Duodenal mucosa (tissue), 2 donors: ENCODE measurements at regions not wholly inside any gene's neighbourhood (a gene's known extent, or its start where the extent isn't known, plus 50 kb on each side); places are given as distances from the start of the nearest gene placed in this dataset.

Source experiments
- H3K27ac ChIP-seq: one replicate; pipeline ENCODE4 v1.7.0; 2013; ENCODE audit warnings: low read depth, low read length
- H3K27me3 ChIP-seq, 2 donors: one replicate each; pipeline ENCODE4 v1.7.0; 2013; ENCODE audit warnings: low read length in 2 of 2, control low read depth in 1 of 2; ENCODE audit not compliant: insufficient read depth in 2 of 2, control insufficient read depth in 1 of 2
- H3K36me3 ChIP-seq, 2 donors: one replicate each; pipeline ENCODE4 v1.7.0; 2013; ENCODE audit warnings: low read length in 2 of 2, control low read depth in 1 of 2; ENCODE audit not compliant: insufficient read depth in 2 of 2, control insufficient read depth in 1 of 2
- H3K4me1 ChIP-seq, 2 donors: one replicate each; pipeline ENCODE4 v1.7.0; 2013; ENCODE audit warnings: low read length in 2 of 2, control low read depth in 1 of 2; ENCODE audit not compliant: insufficient read depth in 2 of 2, control insufficient read depth in 1 of 2
- H3K4me3 ChIP-seq, 2 donors: one replicate each; pipeline ENCODE4 v1.7.0; 2013; ENCODE audit warnings: low read length in 2 of 2, low read depth in 1 of 2
- H3K9ac ChIP-seq, 2 donors: one replicate each; pipeline ENCODE4 v1.7.0; 2013; ENCODE audit warnings: low read length in 2 of 2, low read depth in 1 of 2
- H3K9me3 ChIP-seq, 2 donors: one replicate each; pipeline ENCODE4 v1.7.0; 2013; ENCODE audit warnings: low read length in 2 of 2, control low read depth in 1 of 2; ENCODE audit not compliant: control insufficient read depth in 1 of 2

DNA sequence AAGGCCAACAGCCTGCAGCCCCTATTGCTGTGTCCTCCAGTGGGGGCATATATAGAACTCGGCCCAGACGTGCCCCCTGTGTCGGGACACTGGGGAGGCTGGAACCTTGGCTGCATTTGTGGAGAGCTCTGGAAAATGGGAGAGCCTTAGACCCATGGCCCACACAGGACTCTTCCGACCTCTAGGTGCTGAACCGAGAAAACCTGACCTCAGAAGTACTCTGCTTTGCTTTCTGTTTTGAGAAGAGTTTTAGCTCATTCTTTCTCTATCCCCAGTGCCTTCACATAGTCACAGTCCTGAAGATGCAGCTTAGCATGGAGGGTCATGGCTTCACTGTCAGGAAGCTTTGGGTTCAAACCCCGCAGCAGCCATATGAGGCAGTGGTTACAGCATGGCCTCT is 271.8 kb upstream of the B3GAT1 start:
- H3K4me3 ChIP-seq = no peak overlapping the region
- no peak overlapping the region for H3K9ac ChIP-seq
- H3K27me3 ChIP-seq = peaks cover 0 to 6% of the 10 kb centered on the region in 2 donors
- no peaks in the 10 kb centered on the region for H3K36me3 ChIP-seq
- H3K27ac ChIP-seq = no peak overlapping the region
- no peaks in the 10 kb centered on the region for H3K9me3 ChIP-seq
- H3K4me1 ChIP-seq = no peaks in the 10 kb centered on the region

- Histone ChIP-seq H3K4me1 (no peaks in the 10 kb centered on the region), H3K9me3 (no peaks in the 10 kb centered on the region), H3K27ac (no peak overlapping the region)
Measured at GRCh38 chr11:134682577-134682976, 270.5 kb upstream of the B3GAT1 start.

GRCh38 chr11:134679592-134679991 is 267.6 kb upstream of the B3GAT1 start:
- Histone ChIP-seq H3K9me3 (no peaks in the 10 kb centered on the region), H3K27me3 (peaks cover 0 to 4% of the 10 kb centered on the region in 2 donors), H3K36me3 (no peaks in the 10 kb centered on the region), H3K4me3 (no peak overlapping the region), H3K4me1 (no peaks in the 10 kb centered on the region), H3K9ac (no peak overlapping the region), H3K27ac (no peak overlapping the region)

More at GRCh38 chr11:134682577-134682976, 270.5 kb upstream of the B3GAT1 start:
- no peaks in the 10 kb centered on the region for H3K36me3 ChIP-seq
- H3K4me3 ChIP-seq = no peak overlapping the region
- H3K27me3 ChIP-seq = peaks cover 3 to 4% of the 10 kb centered on the region in 2 donors
- H3K9ac ChIP-seq = no peak overlapping the region

DNA sequence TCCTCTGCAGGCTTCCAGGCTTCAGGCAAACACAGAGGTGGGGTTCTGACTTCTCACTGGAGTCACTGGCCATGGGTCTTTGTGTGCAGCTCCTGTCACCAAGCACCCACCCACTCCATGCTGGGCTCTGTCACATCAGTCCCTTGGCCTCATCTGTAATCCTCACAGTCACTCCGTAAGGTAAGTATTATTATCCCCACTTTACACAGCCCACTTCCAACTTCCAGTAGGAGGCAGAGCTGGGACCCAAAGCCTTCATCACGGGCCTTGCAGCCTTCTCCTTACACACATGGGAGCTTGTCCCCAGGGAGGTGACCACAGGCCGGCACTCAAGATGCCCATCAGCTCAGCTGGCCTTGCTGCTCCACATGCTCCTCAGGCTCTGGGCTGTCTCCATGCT is 266.7 kb upstream of the B3GAT1 start:
- H3K27ac ChIP-seq = no peak overlapping the region
- H3K4me1 ChIP-seq = no peaks in the 10 kb centered on the region
- H3K4me3 ChIP-seq = no peak overlapping the region
- H3K36me3 ChIP-seq = no peaks in the 10 kb centered on the region
- H3K27me3 ChIP-seq = peaks cover 0 to 4% of the 10 kb centered on the region in 2 donors
- no peaks in the 10 kb centered on the region for H3K9me3 ChIP-seq
- H3K9ac ChIP-seq = no peak overlapping the region

DNA sequence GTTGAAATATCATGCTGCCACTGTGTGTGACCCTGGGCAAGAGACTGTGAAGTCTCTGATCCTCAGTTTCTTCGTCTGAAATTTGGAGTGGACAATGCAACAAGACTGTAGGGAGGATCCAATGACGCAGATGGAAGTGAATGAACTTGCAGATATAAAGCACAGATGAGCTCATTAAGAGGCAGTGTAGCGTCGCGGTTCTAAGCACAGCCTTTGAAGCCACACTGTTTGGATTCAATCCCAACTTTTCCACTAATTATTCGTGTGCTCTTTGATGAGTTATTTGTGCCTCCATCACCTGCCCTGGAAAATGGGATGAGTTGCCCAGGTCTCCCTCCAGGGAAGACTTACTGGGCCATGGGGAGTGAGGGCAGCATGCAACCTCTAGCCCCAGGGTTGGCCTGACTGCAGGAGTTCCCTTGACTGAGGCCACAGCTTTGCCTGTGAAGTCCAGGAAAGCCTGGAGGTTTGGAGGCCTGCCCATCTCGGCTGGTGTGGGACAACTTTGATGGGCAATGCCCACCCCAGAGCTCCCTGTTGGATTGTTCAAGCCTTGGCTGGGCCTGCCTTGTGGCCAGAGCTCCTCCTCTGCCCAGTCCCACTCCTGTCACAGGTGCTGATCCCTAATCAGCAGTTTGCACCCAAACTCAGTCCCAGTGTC is 266.0 kb upstream of the B3GAT1 start:
- no peak overlapping the region for H3K9ac ChIP-seq
- peaks cover 0 to 4% of the 10 kb centered on the region in 2 donors for H3K27me3 ChIP-seq
- H3K27ac ChIP-seq = no peak overlapping the region
- H3K36me3 ChIP-seq = no peaks in the 10 kb centered on the region
- no peaks in the 10 kb centered on the region for H3K4me1 ChIP-seq
- no peak overlapping the region for H3K4me3 ChIP-seq
- no peaks in the 10 kb centered on the region for H3K9me3 ChIP-seq

DNA sequence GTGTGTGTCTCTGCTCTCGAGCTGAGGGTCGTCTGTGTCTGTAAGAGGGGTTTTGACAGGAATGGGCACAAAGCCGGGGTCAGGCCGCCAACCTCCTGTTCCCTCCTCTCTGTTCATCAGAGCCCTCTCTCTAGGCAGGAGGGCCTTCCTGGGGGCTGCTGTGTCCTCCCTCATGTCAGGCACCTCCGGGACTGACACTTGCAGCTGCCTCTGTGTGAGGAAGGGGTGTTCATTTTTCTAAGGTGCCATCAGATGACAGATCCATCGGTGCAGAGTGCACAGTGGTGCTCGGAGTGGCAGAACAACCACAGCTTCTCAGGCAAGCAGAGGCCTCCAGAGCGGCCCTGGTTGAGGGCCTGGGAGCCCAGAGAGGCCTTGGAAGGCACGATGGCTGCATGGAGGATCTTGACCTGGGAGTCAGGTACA is 265.4 kb upstream of the B3GAT1 start:
- Histone ChIP-seq H3K36me3 (no peaks in the 10 kb centered on the region), H3K4me1 (no peaks in the 10 kb centered on the region), H3K9me3 (no peaks in the 10 kb centered on the region), H3K27me3 (peaks cover 0 to 4% of the 10 kb centered on the region in 2 donors), H3K9ac (no peak overlapping the region), H3K4me3 (no peak overlapping the region), H3K27ac (no peak overlapping the region)

- H3K9me3 ChIP-seq = no peaks in the 10 kb centered on the region
- no peak overlapping the region for H3K4me3 ChIP-seq
- H3K27ac ChIP-seq = no peak overlapping the region
- no peaks in the 10 kb centered on the region for H3K36me3 ChIP-seq
- H3K4me1 ChIP-seq = no peaks in the 10 kb centered on the region
- H3K9ac ChIP-seq = no peak overlapping the region
- peaks cover 2 to 4% of the 10 kb centered on the region in 2 donors for H3K27me3 ChIP-seq
Measured at GRCh38 chr11:134676516-134677287, 264.7 kb upstream of the B3GAT1 start.

DNA sequence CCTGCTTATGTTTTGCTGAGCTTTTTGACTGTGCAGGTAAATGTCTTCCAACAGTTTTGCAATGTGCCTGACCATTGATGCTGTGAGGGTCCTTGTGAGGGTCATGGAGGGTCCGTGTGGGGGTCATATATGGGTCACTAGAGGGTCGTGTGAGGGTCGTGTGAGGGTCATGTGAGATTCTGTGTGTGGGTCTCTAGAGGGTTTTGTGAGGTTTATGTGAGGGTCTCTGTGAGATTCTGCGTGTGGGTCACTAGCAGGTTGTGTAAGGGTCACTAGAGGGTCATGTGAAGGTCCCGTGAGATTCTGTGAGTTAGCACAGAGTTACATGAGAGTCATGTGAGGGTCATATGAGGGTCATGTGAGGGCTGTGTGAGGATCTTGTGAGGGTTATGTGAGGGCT is 263.9 kb upstream of the B3GAT1 start:
- no peaks in the 10 kb centered on the region for H3K36me3 ChIP-seq
- no peak overlapping the region for H3K9ac ChIP-seq
- H3K4me3 ChIP-seq = no peak overlapping the region
- H3K27ac ChIP-seq = no peak overlapping the region
- H3K4me1 ChIP-seq = no peaks in the 10 kb centered on the region
- H3K27me3 ChIP-seq = peaks cover 4 to 10% of the 10 kb centered on the region in 2 donors
- H3K9me3 ChIP-seq = no peaks in the 10 kb centered on the region

- H3K27ac ChIP-seq = no peak overlapping the region
- H3K27me3 ChIP-seq = peaks cover 9 to 15% of the 10 kb centered on the region in 2 donors
- H3K9me3 ChIP-seq = no peaks in the 10 kb centered on the region
- H3K9ac ChIP-seq = no peak overlapping the region
- no peaks in the 10 kb centered on the region for H3K4me1 ChIP-seq
- no peak overlapping the region for H3K4me3 ChIP-seq
- no peaks in the 10 kb centered on the region for H3K36me3 ChIP-seq
Measured at GRCh38 chr11:134674974-134675373, 262.9 kb upstream of the B3GAT1 start.

DNA sequence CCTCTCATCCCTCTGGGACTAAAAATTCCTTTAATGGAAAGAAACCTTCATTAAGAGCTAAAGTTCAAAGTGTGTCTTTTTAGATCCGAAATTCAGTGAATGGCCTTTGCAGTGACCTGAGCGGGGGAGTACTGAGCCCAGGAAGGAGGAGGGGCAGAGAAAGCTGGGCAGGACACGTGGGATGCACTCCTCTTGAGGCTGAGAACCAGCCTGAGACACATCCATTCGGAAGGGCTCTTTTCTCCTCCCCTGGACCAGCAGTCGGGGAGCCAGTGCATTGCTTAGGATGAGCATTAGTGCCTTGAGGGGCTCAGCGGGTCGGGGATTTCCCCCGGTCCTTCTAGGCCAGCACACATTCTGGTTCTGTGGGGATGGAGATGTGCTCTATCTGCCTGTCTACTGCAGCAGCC is 258.9 kb upstream of the B3GAT1 start:
- no peaks in the 10 kb centered on the region for H3K9me3 ChIP-seq
- H3K27ac ChIP-seq = no peak overlapping the region
- H3K4me1 ChIP-seq = no peaks in the 10 kb centered on the region
- H3K9ac ChIP-seq = no peak overlapping the region
- H3K27me3 ChIP-seq = peaks cover 8 to 24% of the 10 kb centered on the region in 2 donors
- H3K36me3 ChIP-seq = no peaks in the 10 kb centered on the region
- H3K4me3 ChIP-seq = no peak overlapping the region
